HG03108 (cell line): ENCODE measurements at regions not wholly inside any gene's neighbourhood (a gene's known extent, or its start where the extent isn't known, plus 50 kb on each side); places are given as distances from the start of the nearest gene placed in this dataset.

Experiments used
- ATAC-seq: cut with Tn5 transposase; IDR thresholded peaks from one replicate; pipeline ENCODE4 v1.9.1; 2021; ENCODE audit warnings: moderate library complexity; ENCODE audit not compliant: unreplicated experiment

- ATAC-seq = no peak
These were observed 327.5 kb upstream of the ZMIZ1 start for GRCh38 chr10:78740976-78741915.

DNA sequence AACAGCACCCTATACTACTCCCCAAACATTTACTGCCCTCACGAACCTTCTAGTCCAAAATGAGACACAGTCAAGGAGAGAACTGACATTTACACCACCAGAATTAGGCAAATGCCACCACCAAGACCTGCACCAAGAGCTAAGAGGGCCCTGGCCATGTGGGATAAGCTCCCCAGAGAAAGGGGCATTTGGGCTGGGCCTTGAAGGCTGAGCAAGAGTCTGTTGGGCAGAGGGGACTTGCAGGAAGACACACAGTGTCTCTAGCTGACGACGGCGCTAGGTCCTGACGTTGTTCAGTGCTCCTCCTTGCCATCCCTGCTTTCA is 326.4 kb upstream of the ZMIZ1 start:
- ATAC-seq = no peak

- ATAC-seq = no peak
These were observed 325.8 kb upstream of the ZMIZ1 start for GRCh38 chr10:78742730-78743615.

- ATAC-seq = no peak
These were observed 324.7 kb upstream of the ZMIZ1 start for GRCh38 chr10:78744056-78744455.

- no peak for ATAC-seq
These were observed 324.2 kb upstream of the ZMIZ1 start for GRCh38 chr10:78744491-78745090.

GRCh38 chr10:78745441-78745840 is 323.3 kb upstream of the ZMIZ1 start:
- no peak for ATAC-seq

GRCh38 chr10:78746155-78746763 is 322.5 kb upstream of the ZMIZ1 start:
- no peak for ATAC-seq

- ATAC-seq = no peak
These were observed 321.1 kb upstream of the ZMIZ1 start for GRCh38 chr10:78747401-78748234.

- no peak for ATAC-seq
These were observed 320.6 kb upstream of the ZMIZ1 start for GRCh38 chr10:78748235-78748533.

GRCh38 chr10:78749200-78749599 is 319.6 kb upstream of the ZMIZ1 start:
- no peak for ATAC-seq

- ATAC-seq = no peak
These were observed 318.9 kb upstream of the ZMIZ1 start for GRCh38 chr10:78749898-78750297.

- no peak for ATAC-seq
These were observed 318.3 kb upstream of the ZMIZ1 start for GRCh38 chr10:78750418-78750817.

- ATAC-seq = no peak
These were observed 317.1 kb upstream of the ZMIZ1 start for GRCh38 chr10:78751716-78752115.

- ATAC-seq = no peak
These were observed 316.5 kb upstream of the ZMIZ1 start for GRCh38 chr10:78752221-78752620.

DNA sequence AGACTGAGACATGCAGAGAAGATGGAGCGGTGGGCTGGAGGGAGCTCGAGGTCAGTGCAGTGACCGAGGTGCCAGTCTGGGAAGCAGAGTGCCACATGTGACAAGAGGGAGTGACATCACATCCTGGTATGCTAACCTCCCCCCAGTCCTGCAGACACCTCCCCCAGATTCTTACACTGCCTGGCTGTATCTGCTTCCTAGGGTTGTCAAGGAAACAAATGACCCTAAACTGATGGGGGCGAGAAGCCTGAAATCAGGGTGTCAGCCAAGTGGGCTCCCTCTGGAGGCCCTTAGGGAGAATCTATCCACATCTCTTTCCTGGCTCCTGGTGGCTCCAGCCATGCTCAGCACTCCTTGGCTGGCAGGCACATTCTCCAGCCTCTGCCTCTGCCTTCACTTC is 316.1 kb upstream of the ZMIZ1 start:
- ATAC-seq = no peak

- ATAC-seq = no peak
These were observed 314.3 kb upstream of the ZMIZ1 start for GRCh38 chr10:78754269-78755062.

DNA sequence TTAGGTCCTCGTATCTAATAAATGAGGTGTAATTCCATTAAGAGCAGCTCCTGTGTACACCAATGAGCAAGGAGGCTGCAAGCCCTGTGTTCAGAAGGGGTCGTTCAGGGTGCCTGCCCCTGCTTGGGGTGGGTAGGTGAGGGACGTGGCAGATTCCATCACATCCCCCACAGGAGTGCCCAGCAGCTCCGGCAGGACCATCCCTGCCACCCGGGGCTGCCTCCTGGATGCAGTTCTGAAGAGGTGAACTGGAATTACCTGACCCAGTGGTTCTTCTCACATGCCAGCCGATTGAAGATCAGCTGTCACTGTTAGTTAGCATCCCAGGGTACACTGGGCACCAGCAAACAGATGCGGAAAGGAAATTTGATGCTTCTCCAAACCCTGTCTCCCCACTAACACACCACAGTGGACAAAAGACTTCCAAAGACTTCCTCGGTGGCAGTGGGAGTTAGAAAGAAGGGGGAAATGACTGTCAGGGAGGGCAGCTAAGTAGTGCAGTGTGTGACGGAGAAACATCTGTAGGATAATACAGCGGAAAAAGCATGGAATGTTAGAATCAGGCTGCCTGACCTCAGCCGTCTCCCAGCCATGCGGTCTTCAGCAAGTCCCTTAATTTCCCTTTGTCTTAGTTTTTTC is 313.6 kb upstream of the ZMIZ1 start:
- ATAC-seq = no peak

DNA sequence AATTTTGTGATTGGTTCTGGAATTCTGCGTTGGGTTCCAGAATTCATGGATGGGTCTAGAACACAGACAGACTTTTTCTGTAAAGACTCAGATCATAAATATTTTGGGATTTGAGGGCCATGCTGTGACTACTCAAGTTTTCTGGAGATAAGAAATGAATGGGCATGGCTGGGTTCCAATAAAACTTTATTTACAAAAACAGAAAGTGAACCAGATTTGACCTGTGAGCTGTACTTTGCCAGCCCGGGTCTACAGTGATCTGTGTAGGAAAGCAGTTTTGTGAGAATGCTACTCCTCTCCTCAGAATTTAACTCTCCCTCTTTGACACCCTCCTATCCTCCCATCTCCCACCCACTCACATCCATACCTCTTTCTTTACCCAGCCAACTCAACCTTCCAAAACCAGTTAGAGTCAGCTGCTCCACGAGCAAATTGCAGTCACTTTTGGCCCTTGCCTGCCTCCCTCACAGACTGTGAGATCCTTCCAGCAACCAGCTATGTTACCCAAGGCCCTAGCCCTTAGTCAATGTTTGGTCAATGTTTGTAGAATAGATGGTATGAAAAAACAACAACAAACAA is 312.8 kb upstream of the ZMIZ1 start:
- ATAC-seq = no peak
